Tibial artery (tissue), 4 donors: ENCODE measurements at regions not wholly inside any gene's neighbourhood (a gene's known extent, or its start where the extent isn't known, plus 50 kb on each side); places are given as distances from the start of the nearest gene placed in this dataset.

ENCODE experiments used
- DNase-seq, 2 donors: peaks; one replicate each; pipeline ENCODE4 v3.0.0-alpha.2; 2019
- H3K27ac ChIP-seq, 2 donors: fragments of 200-600 bp; sonication (generic) in 1 of 2; 1 replicate in 1 of 2; 2 replicates in 1 of 2; pipeline ENCODE4 v1.5.1; 2018 to 2019; ENCODE audit warnings: mild to moderate bottlenecking in 1 of 2
- H3K27me3 ChIP-seq, 2 donors: fragments of 200-600 bp; sonication (generic) in 1 of 2; one replicate each; pipeline versions ENCODE4 v1.5.1 to v1.6.0; 2016 to 2019
- H3K36me3 ChIP-seq, 3 donors: fragments of 200-600 bp; sonication (generic) in 2 of 3; one replicate each; pipeline ENCODE4 v1.5.1; 2016 to 2019; ENCODE audit warnings: mild to moderate bottlenecking in 2 of 3
- H3K4me1 ChIP-seq, 4 donors: fragments of 200-600 bp; sonication (generic) in 2 of 4; 1 replicate in 3 of 4; 2 replicates in 1 of 4; pipeline ENCODE4 v1.5.1; 2016 to 2019
- H3K4me3 ChIP-seq, 2 donors: fragments of 200-600 bp; sonication (generic) in 1 of 2; 1 replicate in 1 of 2; 2 replicates in 1 of 2; pipeline ENCODE4 v1.5.1; 2018 to 2019; ENCODE audit warnings: mild to moderate bottlenecking in 2 of 2
- H3K9me3 ChIP-seq, 3 donors: fragments of 200-600 bp; sonication (generic) in 1 of 3; one replicate each; pipeline ENCODE4 v1.5.1; 2016 to 2019
- intact Hi-C: fragments of 100-400 bp; cut with DNase I; formaldehyde crosslinking; loops from one replicate; pipeline ENCODE4 v1.15.0; 2023; ENCODE audit warnings: low total_unique reads
- TF ChIP-seq, protein P1 (sequence below), 2 experiments: fragments of 200-600 bp in 1 of 2; fragments of 450-650 bp in 1 of 2; IDR thresholded peaks; one replicate each; pipeline ENCODE4 v1.5.1; 2017 to 2019; ENCODE audit warnings: antibody characterized with exemption in 2 of 2, mild to moderate bottlenecking in 1 of 2, moderate library complexity in 1 of 2

DNA sequence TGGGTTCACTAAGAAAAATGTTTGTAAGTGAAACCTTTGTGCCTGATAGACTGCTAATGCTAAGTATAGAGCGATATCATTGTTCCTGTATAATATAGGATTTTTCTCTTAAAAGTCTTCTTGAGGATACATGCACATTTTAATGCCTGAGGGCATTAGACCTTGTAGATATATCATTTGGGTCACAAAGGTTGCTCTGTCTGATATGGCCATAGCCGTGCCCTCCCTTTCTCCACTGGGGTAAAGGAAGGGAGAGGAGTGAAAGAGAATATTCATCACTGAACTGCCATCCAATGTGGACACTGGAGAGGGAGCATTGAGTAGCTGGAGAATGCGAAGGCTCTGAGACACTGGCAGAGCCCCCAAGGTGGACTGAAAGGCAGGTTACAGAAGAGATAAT, 442.2 kb upstream of the SPTLC3 start:
- Histone ChIP-seq H3K4me1 (no peaks in the 10 kb centered on the region), H3K27me3 (no peaks in the 10 kb centered on the region), H3K27ac (no peak overlapping the region), H3K9me3 (no peaks in the 10 kb centered on the region), H3K36me3 (no peaks in the 10 kb centered on the region), H3K4me3 (no peak overlapping the region)
- DNase-seq = no peak
- TF ChIP-seq, protein P1, sequence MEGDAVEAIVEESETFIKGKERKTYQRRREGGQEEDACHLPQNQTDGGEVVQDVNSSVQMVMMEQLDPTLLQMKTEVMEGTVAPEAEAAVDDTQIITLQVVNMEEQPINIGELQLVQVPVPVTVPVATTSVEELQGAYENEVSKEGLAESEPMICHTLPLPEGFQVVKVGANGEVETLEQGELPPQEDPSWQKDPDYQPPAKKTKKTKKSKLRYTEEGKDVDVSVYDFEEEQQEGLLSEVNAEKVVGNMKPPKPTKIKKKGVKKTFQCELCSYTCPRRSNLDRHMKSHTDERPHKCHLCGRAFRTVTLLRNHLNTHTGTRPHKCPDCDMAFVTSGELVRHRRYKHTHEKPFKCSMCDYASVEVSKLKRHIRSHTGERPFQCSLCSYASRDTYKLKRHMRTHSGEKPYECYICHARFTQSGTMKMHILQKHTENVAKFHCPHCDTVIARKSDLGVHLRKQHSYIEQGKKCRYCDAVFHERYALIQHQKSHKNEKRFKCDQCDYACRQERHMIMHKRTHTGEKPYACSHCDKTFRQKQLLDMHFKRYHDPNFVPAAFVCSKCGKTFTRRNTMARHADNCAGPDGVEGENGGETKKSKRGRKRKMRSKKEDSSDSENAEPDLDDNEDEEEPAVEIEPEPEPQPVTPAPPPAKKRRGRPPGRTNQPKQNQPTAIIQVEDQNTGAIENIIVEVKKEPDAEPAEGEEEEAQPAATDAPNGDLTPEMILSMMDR (IDR thresholded peaks at IDR 0.05) = no peak
- intact Hi-C loops = no loop called here

DNA sequence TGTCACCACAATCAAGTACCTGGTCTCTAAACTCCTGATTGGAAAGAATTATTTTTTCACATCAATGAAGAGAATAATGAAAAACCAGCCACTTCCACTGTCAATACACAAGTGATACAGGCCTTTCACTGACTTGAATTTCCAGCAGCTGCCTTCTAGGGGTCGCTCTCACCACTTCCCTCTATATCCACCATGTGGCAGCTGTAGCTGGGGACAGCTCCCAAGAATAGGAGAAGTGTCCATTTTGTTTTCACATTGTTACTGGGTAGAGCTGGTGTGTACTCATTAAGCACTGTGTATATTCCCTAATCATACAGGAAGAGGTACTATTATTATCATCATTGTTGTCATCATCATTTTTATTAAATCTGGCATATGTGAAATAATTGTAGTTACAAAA, 438.4 kb upstream of the SPTLC3 start:
- Histone ChIP-seq H3K27ac (no peak overlapping the region), H3K36me3 (no peaks in the 10 kb centered on the region), H3K9me3 (no peaks in the 10 kb centered on the region), H3K4me3 (no peak overlapping the region), H3K27me3 (no peaks in the 10 kb centered on the region), H3K4me1 (no peaks in the 10 kb centered on the region)
- intact Hi-C loops = no loop called here
- TF ChIP-seq, protein P1 (IDR thresholded peaks at IDR 0.05) = no peak
- no peak for DNase-seq

DNA sequence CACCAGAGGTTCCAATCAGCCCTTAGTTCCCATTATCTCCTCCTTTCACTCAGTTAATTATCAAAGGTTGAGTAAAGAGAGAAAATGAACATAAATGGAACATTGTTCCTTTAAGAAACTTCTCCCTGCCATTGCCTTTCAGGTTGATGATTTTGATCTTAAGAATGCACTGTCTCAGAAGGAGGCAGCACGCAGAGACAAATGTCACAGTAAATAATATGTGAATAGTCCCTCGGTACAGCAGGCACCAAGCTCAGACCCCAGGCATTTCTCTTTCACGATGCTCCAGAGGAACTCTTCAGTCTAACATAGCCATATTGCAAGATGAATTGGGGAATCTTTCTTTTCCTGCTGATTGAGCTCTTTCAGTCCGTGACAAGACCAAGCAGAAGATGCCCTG, 435.3 kb upstream of the SPTLC3 start:
- H3K9me3 ChIP-seq = no peaks in the 10 kb centered on the region
- TF ChIP-seq, protein P1 (IDR thresholded peaks at IDR 0.05) = no peak
- H3K4me3 ChIP-seq = no peak overlapping the region
- intact Hi-C loops = no loop called here
- no peak for DNase-seq
- no peaks in the 10 kb centered on the region for H3K36me3 ChIP-seq
- no peak overlapping the region for H3K27ac ChIP-seq
- no peaks in the 10 kb centered on the region for H3K27me3 ChIP-seq
- H3K4me1 ChIP-seq = peaks cover 0 to 7% (median 0%) of the 10 kb centered on the region in 4 donors

DNA sequence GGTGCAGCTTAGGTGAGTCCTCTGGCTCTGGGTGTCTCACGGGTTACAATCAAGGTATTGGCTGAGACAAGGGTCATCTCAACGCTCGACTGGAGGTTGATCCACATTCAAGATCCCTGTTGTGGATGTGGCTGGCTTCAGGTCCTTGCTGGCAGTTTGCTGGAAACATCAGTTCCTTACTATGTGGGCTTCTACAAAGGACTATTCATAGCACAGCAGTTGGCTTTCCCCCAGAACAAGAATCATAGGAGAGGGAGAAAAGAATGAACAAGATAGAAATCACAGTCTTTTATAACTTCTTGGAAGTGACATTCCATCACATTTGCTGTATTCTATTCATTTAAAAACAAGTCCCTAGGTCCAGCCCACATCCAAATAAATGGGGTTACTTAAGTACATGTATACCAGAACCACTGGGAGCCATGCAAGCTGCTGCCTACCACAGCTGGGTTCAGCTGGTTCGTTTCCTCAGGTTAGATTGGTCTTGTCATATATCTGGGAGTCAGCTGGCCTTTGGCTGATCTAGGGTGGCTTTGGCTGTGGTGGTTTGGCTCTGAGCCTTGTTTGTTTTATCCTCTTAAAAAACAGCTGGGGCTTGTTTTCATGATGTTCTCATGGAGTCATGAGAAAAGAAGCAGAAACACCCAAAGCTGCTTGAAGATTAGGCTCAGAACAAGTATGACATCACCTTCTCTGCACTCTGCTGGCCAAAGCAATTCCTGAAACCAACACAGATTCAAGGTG, 433.2 kb upstream of the SPTLC3 start:
- H3K9me3 ChIP-seq = no peaks in the 10 kb centered on the region
- H3K4me3 ChIP-seq = no peak overlapping the region
- TF ChIP-seq, protein P1 (IDR thresholded peaks at IDR 0.05) = no peak
- peaks cover 0 to 7% (median 0%) of the 10 kb centered on the region in 4 donors for H3K4me1 ChIP-seq
- no peaks in the 10 kb centered on the region for H3K36me3 ChIP-seq
- no peak for DNase-seq
- no peak overlapping the region for H3K27ac ChIP-seq
- intact Hi-C loops = no loop called here
- H3K27me3 ChIP-seq = no peaks in the 10 kb centered on the region

DNA sequence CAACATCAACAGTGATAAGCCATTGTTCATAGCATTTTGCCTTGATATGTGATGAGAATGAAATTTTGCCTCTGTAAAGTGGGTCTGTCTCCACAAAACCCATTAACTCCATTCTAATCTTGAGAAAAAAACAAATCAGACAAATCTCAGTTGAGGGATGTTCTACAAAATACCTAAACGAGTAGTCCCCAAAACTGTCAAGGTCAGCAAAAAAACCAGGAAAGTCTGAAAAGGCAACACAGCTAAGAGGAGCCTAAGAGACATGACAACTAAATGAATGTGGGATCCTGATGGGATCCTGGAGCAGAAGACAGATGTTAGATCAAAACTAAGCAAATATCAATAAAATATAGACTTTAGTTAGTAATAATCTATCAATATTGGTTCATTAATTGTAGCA, 431.6 kb upstream of the SPTLC3 start:
- no peak for DNase-seq
- Histone ChIP-seq H3K27me3 (no peaks in the 10 kb centered on the region), H3K36me3 (no peaks in the 10 kb centered on the region), H3K4me1 (peaks cover 0 to 7% (median 0%) of the 10 kb centered on the region in 4 donors), H3K4me3 (no peak overlapping the region), H3K9me3 (no peaks in the 10 kb centered on the region), H3K27ac (no peak overlapping the region)
- intact Hi-C loops = no loop called here
- TF ChIP-seq, protein P1 (IDR thresholded peaks at IDR 0.05) = no peak
